ENCODE measurements at regions not wholly inside any gene's neighbourhood (a gene's known extent, or its start where the extent isn't known, plus 50 kb on each side); places are given as distances from the start of the nearest gene placed in this dataset.

- no peak for DNase-seq (ENCODE audit: low read depth)
- TF ChIP-seq, protein P1, sequence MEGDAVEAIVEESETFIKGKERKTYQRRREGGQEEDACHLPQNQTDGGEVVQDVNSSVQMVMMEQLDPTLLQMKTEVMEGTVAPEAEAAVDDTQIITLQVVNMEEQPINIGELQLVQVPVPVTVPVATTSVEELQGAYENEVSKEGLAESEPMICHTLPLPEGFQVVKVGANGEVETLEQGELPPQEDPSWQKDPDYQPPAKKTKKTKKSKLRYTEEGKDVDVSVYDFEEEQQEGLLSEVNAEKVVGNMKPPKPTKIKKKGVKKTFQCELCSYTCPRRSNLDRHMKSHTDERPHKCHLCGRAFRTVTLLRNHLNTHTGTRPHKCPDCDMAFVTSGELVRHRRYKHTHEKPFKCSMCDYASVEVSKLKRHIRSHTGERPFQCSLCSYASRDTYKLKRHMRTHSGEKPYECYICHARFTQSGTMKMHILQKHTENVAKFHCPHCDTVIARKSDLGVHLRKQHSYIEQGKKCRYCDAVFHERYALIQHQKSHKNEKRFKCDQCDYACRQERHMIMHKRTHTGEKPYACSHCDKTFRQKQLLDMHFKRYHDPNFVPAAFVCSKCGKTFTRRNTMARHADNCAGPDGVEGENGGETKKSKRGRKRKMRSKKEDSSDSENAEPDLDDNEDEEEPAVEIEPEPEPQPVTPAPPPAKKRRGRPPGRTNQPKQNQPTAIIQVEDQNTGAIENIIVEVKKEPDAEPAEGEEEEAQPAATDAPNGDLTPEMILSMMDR (conservative IDR thresholded peaks at IDR 0.05; ENCODE audit: low read length) = no peak
- H3K4me3 ChIP-seq (ENCODE audit: low read length) = no peak overlapping the region
Measured at GRCh38 chr10:2245580-2245979, 508.3 kb upstream of the ADARB2 start.

DNA sequence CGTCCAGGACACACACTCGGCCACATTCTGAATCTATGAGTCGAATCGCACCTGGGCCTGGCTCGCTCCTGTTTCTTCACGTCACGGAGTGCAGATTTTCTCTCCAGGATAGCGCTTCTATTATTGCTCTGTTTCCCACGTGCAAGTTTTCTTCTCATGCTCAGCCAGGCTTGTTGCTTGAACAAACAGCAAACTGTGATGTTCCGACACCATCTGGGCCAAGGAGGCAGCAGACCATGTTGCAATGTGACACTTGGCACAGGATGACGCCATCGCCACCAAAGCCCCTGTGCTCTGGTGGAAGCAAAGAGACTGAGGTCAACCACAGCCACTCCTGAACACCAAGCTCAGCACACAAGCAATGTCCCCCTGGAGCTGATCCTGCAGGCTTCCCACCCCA lies 507.1 kb upstream of the ADARB2 start:
- no peak for DNase-seq (ENCODE audit: low read depth)
- no peak overlapping the region for H3K4me3 ChIP-seq (ENCODE audit: low read length)
- TF ChIP-seq, protein P1 (conservative IDR thresholded peaks at IDR 0.05; ENCODE audit: low read length) = no peak

GRCh38 chr10:2236876-2237275 lies 499.6 kb upstream of the ADARB2 start:
- no peak overlapping the region for H3K4me3 ChIP-seq (ENCODE audit: low read length)
- DNase-seq (ENCODE audit: low read depth) = no peak
- TF ChIP-seq, protein P1 (conservative IDR thresholded peaks at IDR 0.05; ENCODE audit: low read length) = no peak

DNA sequence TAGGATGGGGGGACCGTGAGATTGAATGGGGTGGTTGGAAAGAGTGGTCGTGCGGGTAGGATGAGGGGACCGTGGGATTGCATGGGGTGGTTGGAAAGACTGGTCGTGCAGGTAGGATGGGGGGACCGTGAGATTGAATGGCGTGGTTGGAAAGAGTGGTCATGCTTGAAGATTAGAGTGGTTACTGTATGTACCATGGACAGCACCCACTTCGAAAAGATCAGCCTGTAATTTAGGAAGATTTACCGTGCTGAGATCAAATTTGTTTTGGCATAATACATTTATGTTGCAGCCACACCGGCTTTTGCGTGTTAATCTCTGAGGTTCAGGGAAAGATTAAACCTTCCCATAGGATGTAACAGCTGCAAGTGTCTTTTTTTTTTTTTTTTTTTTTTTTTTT lies 495.2 kb upstream of the ADARB2 start:
- no peak for DNase-seq (ENCODE audit: low read depth)
- H3K4me3 ChIP-seq (ENCODE audit: low read length) = no peak overlapping the region
- TF ChIP-seq, protein P1 (conservative IDR thresholded peaks at IDR 0.05; ENCODE audit: low read length) = no peak

DNA sequence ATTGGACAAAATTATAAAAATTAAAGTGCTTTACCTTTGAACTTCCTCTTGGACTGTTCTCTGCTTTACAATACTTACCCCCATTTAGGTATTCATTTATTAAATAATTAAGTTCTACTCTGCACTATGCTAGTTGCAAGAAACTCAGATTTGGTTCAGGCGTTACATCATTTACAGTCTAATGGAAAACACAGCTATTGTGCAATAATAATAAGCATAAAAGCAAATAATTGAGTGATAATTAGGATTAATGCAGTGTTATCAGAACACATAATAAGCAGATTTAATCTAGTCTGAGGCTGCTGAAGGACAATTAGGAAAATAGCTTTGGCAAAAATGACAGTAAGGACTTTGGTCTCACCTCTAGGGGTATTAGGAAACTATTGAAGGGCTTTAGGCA lies 493.2 kb upstream of the ADARB2 start:
- H3K4me3 ChIP-seq (ENCODE audit: low read length) = no peak overlapping the region
- TF ChIP-seq, protein P1 (conservative IDR thresholded peaks at IDR 0.05; ENCODE audit: low read length) = no peak

GRCh38 chr10:2228320-2228901 lies 491.1 kb upstream of the ADARB2 start:
- no peak overlapping the region for H3K4me3 ChIP-seq (ENCODE audit: low read length)
- DNase-seq (ENCODE audit: low read depth) = no peak
- TF ChIP-seq, protein P1 (conservative IDR thresholded peaks at IDR 0.05; ENCODE audit: low read length) = no peak

More for the DNA sequence above, 493.2 kb upstream of the ADARB2 start:
- no peak for DNase-seq (ENCODE audit: low read depth)

GRCh38 chr10:2225609-2226008 lies 488.3 kb upstream of the ADARB2 start:
- TF ChIP-seq, protein P1 (conservative IDR thresholded peaks at IDR 0.05; ENCODE audit: low read length) = no peak
- DNase-seq (ENCODE audit: low read depth) = no peak
- H3K4me3 ChIP-seq (ENCODE audit: low read length) = no peak overlapping the region

Data from AG10803 (cell line).